ENCODE measurements at regions not wholly inside any gene's neighbourhood (a gene's known extent, or its start where the extent isn't known, plus 50 kb on each side); places are given as distances from the start of the nearest gene placed in this dataset.

DNA sequence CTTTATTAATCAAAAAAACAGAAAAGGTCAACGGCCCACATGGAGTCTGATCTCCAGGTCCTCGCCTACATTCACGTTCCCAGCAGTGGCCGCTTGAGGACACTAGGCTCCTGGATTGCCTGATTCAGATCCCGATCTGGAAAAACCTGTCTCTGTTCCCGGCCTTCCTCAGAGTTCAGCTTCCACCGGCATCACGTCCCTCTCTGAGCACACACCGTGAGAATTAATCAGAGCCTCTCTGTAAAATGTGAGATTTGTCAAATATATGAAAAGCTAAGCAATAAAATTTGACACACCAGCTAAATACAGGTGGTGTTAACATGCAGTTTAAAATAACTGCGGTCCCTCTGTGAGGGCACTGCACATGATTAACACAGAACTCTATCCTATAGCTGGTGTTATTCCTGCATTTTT, 122.8 kb upstream of the COL21A1 start (continued):
- TF ChIP-seq ZNF20 (CRISPR knock-in tag; IDR thresholded peaks at IDR 0.05) (no peak), MAF1 (CRISPR knock-in tag; IDR thresholded peaks at IDR 0.05; ENCODE audit: borderline replicate concordance) (no peak), GATAD2A (CRISPR knock-in tag; IDR thresholded peaks at IDR 0.05) (peak; percentile 68), PRMT3 (CRISPR knock-in tag; IDR thresholded peaks at IDR 0.05; ENCODE audit: borderline replicate concordance, low read depth) (no peak), JUNB (CRISPR knock-in tag; IDR thresholded peaks at IDR 0.05; ENCODE audit: borderline replicate concordance) (no peak), ZNF3 (CRISPR knock-in tag; IDR thresholded peaks at IDR 0.05) (peak; percentile 46; the same call in 1 of the 2 replicates), ZNF670 (CRISPR knock-in tag; IDR thresholded peaks at IDR 0.05; ENCODE audit: borderline replicate concordance) (no peak), ZNF788 (CRISPR knock-in tag; IDR thresholded peaks at IDR 0.05; ENCODE audit: borderline replicate concordance) (0 out of 2 replicates have a peak, but pooled peaks have one; percentile 30)
- TF ChIP-seq, protein P1, sequence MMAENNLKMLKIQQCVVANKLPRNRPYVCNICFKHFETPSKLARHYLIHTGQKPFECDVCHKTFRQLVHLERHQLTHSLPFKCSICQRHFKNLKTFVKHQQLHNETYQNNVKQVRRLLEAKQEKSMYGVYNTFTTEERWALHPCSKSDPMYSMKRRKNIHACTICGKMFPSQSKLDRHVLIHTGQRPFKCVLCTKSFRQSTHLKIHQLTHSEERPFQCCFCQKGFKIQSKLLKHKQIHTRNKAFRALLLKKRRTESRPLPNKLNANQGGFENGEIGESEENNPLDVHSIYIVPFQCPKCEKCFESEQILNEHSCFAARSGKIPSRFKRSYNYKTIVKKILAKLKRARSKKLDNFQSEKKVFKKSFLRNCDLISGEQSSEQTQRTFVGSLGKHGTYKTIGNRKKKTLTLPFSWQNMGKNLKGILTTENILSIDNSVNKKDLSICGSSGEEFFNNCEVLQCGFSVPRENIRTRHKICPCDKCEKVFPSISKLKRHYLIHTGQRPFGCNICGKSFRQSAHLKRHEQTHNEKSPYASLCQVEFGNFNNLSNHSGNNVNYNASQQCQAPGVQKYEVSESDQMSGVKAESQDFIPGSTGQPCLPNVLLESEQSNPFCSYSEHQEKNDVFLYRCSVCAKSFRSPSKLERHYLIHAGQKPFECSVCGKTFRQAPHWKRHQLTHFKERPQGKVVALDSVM (CRISPR knock-in tag; IDR thresholded peaks at IDR 0.05) = no peak
- TF ChIP-seq, protein P2, sequence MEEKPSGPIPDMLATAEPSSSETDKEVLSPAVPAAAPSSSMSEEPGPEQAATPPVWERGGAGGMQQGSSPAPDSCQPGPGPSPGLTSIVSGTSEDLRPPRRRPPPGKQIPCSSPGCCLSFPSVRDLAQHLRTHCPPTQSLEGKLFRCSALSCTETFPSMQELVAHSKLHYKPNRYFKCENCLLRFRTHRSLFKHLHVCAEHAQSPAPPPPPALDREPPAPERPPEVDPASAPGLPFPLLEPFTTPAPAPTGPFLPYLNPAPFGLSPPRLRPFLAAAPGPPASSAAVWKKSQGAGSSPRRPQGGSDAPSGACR (CRISPR knock-in tag; IDR thresholded peaks at IDR 0.05) = no peak
- TF ChIP-seq, protein P3, sequence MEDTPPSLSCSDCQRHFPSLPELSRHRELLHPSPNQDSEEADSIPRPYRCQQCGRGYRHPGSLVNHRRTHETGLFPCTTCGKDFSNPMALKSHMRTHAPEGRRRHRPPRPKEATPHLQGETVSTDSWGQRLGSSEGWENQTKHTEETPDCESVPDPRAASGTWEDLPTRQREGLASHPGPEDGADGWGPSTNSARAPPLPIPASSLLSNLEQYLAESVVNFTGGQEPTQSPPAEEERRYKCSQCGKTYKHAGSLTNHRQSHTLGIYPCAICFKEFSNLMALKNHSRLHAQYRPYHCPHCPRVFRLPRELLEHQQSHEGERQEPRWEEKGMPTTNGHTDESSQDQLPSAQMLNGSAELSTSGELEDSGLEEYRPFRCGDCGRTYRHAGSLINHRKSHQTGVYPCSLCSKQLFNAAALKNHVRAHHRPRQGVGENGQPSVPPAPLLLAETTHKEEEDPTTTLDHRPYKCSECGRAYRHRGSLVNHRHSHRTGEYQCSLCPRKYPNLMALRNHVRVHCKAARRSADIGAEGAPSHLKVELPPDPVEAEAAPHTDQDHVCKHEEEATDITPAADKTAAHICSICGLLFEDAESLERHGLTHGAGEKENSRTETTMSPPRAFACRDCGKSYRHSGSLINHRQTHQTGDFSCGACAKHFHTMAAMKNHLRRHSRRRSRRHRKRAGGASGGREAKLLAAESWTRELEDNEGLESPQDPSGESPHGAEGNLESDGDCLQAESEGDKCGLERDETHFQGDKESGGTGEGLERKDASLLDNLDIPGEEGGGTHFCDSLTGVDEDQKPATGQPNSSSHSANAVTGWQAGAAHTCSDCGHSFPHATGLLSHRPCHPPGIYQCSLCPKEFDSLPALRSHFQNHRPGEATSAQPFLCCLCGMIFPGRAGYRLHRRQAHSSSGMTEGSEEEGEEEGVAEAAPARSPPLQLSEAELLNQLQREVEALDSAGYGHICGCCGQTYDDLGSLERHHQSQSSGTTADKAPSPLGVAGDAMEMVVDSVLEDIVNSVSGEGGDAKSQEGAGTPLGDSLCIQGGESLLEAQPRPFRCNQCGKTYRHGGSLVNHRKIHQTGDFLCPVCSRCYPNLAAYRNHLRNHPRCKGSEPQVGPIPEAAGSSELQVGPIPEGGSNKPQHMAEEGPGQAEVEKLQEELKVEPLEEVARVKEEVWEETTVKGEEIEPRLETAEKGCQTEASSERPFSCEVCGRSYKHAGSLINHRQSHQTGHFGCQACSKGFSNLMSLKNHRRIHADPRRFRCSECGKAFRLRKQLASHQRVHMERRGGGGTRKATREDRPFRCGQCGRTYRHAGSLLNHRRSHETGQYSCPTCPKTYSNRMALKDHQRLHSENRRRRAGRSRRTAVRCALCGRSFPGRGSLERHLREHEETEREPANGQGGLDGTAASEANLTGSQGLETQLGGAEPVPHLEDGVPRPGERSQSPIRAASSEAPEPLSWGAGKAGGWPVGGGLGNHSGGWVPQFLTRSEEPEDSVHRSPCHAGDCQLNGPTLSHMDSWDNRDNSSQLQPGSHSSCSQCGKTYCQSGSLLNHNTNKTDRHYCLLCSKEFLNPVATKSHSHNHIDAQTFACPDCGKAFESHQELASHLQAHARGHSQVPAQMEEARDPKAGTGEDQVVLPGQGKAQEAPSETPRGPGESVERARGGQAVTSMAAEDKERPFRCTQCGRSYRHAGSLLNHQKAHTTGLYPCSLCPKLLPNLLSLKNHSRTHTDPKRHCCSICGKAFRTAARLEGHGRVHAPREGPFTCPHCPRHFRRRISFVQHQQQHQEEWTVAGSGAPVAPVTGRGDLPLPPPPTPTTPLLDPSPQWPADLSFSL (CRISPR knock-in tag; IDR thresholded peaks at IDR 0.05) = no peak
- TF ChIP-seq, protein P4, sequence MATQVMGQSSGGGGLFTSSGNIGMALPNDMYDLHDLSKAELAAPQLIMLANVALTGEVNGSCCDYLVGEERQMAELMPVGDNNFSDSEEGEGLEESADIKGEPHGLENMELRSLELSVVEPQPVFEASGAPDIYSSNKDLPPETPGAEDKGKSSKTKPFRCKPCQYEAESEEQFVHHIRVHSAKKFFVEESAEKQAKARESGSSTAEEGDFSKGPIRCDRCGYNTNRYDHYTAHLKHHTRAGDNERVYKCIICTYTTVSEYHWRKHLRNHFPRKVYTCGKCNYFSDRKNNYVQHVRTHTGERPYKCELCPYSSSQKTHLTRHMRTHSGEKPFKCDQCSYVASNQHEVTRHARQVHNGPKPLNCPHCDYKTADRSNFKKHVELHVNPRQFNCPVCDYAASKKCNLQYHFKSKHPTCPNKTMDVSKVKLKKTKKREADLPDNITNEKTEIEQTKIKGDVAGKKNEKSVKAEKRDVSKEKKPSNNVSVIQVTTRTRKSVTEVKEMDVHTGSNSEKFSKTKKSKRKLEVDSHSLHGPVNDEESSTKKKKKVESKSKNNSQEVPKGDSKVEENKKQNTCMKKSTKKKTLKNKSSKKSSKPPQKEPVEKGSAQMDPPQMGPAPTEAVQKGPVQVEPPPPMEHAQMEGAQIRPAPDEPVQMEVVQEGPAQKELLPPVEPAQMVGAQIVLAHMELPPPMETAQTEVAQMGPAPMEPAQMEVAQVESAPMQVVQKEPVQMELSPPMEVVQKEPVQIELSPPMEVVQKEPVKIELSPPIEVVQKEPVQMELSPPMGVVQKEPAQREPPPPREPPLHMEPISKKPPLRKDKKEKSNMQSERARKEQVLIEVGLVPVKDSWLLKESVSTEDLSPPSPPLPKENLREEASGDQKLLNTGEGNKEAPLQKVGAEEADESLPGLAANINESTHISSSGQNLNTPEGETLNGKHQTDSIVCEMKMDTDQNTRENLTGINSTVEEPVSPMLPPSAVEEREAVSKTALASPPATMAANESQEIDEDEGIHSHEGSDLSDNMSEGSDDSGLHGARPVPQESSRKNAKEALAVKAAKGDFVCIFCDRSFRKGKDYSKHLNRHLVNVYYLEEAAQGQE (IDR thresholded peaks at IDR 0.05; ENCODE audit: borderline replicate concordance in 1 of 2, low read depth in 1 of 2, low read length in 2 of 2) = no peak
- TF ChIP-seq, protein P5, sequence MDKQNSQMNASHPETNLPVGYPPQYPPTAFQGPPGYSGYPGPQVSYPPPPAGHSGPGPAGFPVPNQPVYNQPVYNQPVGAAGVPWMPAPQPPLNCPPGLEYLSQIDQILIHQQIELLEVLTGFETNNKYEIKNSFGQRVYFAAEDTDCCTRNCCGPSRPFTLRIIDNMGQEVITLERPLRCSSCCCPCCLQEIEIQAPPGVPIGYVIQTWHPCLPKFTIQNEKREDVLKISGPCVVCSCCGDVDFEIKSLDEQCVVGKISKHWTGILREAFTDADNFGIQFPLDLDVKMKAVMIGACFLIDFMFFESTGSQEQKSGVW (CRISPR knock-in tag; IDR thresholded peaks at IDR 0.05; ENCODE audit: borderline replicate concordance) = no peak
- TF ChIP-seq, protein P6, sequence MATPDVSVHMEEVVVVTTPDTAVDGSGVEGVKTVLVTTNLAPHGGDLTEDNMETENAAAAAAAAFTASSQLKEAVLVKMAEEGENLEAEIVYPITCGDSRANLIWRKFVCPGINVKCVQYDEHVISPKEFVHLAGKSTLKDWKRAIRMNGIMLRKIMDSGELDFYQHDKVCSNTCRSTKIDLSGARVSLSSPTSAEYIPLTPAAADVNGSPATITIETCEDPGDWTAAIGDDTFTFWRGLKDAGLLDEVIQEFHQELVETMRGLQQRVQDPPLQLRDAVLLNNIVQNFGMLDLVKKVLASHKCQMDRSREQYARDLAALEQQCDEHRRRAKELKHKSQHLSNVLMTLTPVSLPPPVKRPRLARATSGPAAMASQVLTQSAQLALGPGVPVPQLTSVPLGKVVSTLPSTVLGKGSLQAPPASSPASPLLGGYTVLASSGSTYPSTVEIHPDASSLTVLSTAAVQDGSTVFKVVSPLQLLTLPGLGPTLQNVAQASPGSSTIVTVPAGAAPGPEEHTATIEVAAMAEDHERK (CRISPR knock-in tag; IDR thresholded peaks at IDR 0.05; ENCODE audit: low read depth) = no peak

All from HepG2 (cell line).